ENCODE measurements at regions not wholly inside any gene's neighbourhood (a gene's known extent, or its start where the extent isn't known, plus 50 kb on each side); places are given as distances from the start of the nearest gene placed in this dataset.

DNA sequence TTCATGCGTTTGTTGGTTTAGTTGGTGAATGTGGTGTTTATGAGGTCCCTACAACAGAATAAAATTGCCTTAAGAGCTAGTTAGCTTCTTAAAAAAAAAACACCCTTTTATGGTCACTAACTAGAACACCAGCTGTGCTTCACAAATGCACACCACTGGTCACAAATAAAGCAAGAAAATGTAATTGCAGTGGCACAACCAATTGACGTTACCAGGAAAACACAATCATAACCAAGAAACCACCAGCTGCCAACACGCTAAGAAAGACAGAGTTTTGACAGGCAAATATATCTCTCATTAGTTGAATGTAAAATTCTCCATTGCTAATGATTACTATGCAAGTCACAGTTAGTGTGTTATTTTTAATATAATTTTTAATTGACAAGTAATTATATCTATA lies 389.9 kb downstream of the ADAMTS20 start:
- TF ChIP-seq CTCF (conservative IDR thresholded peaks at IDR 0.05; ENCODE audit: low read length) (no peak), EZH2phosphoT487 (IDR thresholded peaks at IDR 0.05; ENCODE audit: borderline replicate concordance) (no peak)
